ENCODE measurements at regions not wholly inside any gene's neighbourhood (a gene's known extent, or its start where the extent isn't known, plus 50 kb on each side); places are given as distances from the start of the nearest gene placed in this dataset.

- TF ChIP-seq CTCF (IDR thresholded peaks at IDR 0.05): no peak
- CTCF ChIA-PET: no interaction called here
- POLR2A ChIA-PET: no interaction called here
- no peak overlapping the region for H3K27ac Mint-ChIP-seq
- no peaks in the 10 kb centered on the region for H3K4me1 Mint-ChIP-seq
- H3K36me3 Mint-ChIP-seq (ENCODE audit: low read depth): no peaks in the 10 kb centered on the region
- H3K9me3 Mint-ChIP-seq: no peaks in the 10 kb centered on the region
- intact Hi-C loops (cut with micrococcal nuclease): no loop called here
- no peaks in the 10 kb centered on the region for H3K27me3 Mint-ChIP-seq
- ATAC-seq (ENCODE audit: low read depth) (no peak), DNase-seq (no peak)
- no peak overlapping the region for H3K4me3 Mint-ChIP-seq
Measured at GRCh38 chr4:81769244-81769643, 297.5 kb upstream of the RASGEF1B start.

- TF ChIP-seq CTCF (IDR thresholded peaks at IDR 0.05): no peak
- DNase-seq: peak; percentile 17
- Mint-ChIP-seq H3K9me3 (no peaks in the 10 kb centered on the region), H3K4me1 (peaks cover 66% of the 10 kb centered on the region), H3K4me3 (peak overlapping the region; percentile 47), H3K36me3 (ENCODE audit: low read depth) (no peaks in the 10 kb centered on the region), H3K27me3 (no peaks in the 10 kb centered on the region), H3K27ac (peak overlapping the region; percentile 47)
- ChIA-PET POLR2A (interaction anchor here (1.2 to 1.3 kb wide), 2 partner anchors 12 to 286 kb away, joined by 3 to 5 read pairs; partner anchors contain the start of gene RASGEF1B), CTCF (no interaction called here)
- ATAC-seq (ENCODE audit: low read depth): peak; percentile 65
- intact Hi-C loops (cut with micrococcal nuclease): loop anchor here (1.0 kb wide), 1 partner anchor 11 kb away; no protein-coding TSS in a partner anchor
Measured at GRCh38 chr4:81758574-81759264, 287.0 kb upstream of the RASGEF1B start.

- Mint-ChIP-seq H3K36me3 (ENCODE audit: low read depth) (no peaks in the 10 kb centered on the region), H3K4me1 (peaks cover 66% of the 10 kb centered on the region), H3K9me3 (no peaks in the 10 kb centered on the region), H3K27ac (peak overlapping the region; percentile 47), H3K27me3 (no peaks in the 10 kb centered on the region), H3K4me3 (peak overlapping the region; percentile 3)
- ATAC-seq (ENCODE audit: low read depth): no peak
- ChIA-PET CTCF (no interaction called here), POLR2A (interaction anchor here (1.3 kb wide), 1 partner anchor 285 kb away, joined by 5 read pairs; the partner anchor contains the start of gene RASGEF1B)
- intact Hi-C loops (cut with micrococcal nuclease): no loop called here
- DNase-seq: no peak
- TF ChIP-seq CTCF (IDR thresholded peaks at IDR 0.05): no peak
Measured at GRCh38 chr4:81757691-81758090, 286.0 kb upstream of the RASGEF1B start.

GRCh38 chr4:81756973-81757372 is 285.3 kb upstream of the RASGEF1B start:
- DNase-seq (no peak), ATAC-seq (ENCODE audit: low read depth) (peak; percentile 57)
- intact Hi-C loops (cut with micrococcal nuclease): no loop called here
- H3K36me3 Mint-ChIP-seq (ENCODE audit: low read depth): no peaks in the 10 kb centered on the region
- peak overlapping the region; percentile 1 for H3K4me3 Mint-ChIP-seq
- POLR2A ChIA-PET: no interaction called here
- no peaks in the 10 kb centered on the region for H3K27me3 Mint-ChIP-seq
- TF ChIP-seq CTCF (IDR thresholded peaks at IDR 0.05): no peak
- H3K4me1 Mint-ChIP-seq: peaks cover 63% of the 10 kb centered on the region
- no peak overlapping the region for H3K27ac Mint-ChIP-seq
- CTCF ChIA-PET: no interaction called here
- H3K9me3 Mint-ChIP-seq: no peaks in the 10 kb centered on the region

GRCh38 chr4:81756042-81756441 is 284.3 kb upstream of the RASGEF1B start:
- CTCF ChIA-PET: no interaction called here
- POLR2A ChIA-PET: no interaction called here
- no peaks in the 10 kb centered on the region for H3K27me3 Mint-ChIP-seq
- intact Hi-C loops (cut with micrococcal nuclease): no loop called here
- DNase-seq (no peak), ATAC-seq (ENCODE audit: low read depth) (no peak)
- H3K36me3 Mint-ChIP-seq (ENCODE audit: low read depth): no peaks in the 10 kb centered on the region
- TF ChIP-seq CTCF (IDR thresholded peaks at IDR 0.05): no peak
- no peak overlapping the region for H3K4me3 Mint-ChIP-seq
- H3K9me3 Mint-ChIP-seq: no peaks in the 10 kb centered on the region
- no peak overlapping the region for H3K27ac Mint-ChIP-seq
- H3K4me1 Mint-ChIP-seq: peaks cover 57% of the 10 kb centered on the region
